SW 1271 (cell line): ENCODE measurements at regions not wholly inside any gene's neighbourhood (a gene's known extent, or its start where the extent isn't known, plus 50 kb on each side); places are given as distances from the start of the nearest gene placed in this dataset.

Source experiments
- DNase-seq, 2 experiments: peaks; one replicate each; lab custom pipeline; 2025; lab: John Stamatoyannopoulos, UW

- DNase-seq = no peak
Measured at GRCh38 chr5:26828294-26828693, 210.1 kb downstream of the CDH9 start.

GRCh38 chr5:26813235-26813634 is 225.2 kb downstream of the CDH9 start:
- DNase-seq = no peak

DNA sequence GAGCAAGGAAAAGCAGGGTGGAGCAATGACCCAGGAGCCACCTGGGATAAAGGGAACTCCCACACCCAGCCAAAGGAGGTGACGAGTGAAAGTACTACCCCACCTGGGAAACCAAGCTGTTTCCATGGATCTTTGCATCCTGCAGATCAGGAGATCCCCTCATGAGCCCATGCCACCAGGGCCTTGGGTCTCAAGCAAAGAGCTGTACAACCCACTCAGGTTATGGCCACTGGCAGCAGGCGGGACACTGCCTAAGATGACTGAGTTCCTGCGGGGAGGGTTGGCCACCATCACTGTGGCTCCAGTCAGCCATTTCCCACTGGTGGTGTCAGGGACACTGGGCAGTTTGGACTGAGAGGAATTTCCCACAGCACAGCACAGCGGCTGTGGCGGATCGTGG is 225.7 kb downstream of the CDH9 start:
- no peak for DNase-seq

GRCh38 chr5:26807231-26808199 is 230.9 kb downstream of the CDH9 start:
- no peak for DNase-seq

- DNase-seq = peak in 1 of 2 experiments; percentile 9
Measured at GRCh38 chr5:26805076-26805475, 233.3 kb downstream of the CDH9 start.

GRCh38 chr5:26802944-26803343 is 235.4 kb downstream of the CDH9 start:
- no peak for DNase-seq

- DNase-seq = no peak
Measured at GRCh38 chr5:26791433-26791832, 247.0 kb downstream of the CDH9 start.

GRCh38 chr5:26791021-26791420 is 247.4 kb downstream of the CDH9 start:
- no peak for DNase-seq

DNA sequence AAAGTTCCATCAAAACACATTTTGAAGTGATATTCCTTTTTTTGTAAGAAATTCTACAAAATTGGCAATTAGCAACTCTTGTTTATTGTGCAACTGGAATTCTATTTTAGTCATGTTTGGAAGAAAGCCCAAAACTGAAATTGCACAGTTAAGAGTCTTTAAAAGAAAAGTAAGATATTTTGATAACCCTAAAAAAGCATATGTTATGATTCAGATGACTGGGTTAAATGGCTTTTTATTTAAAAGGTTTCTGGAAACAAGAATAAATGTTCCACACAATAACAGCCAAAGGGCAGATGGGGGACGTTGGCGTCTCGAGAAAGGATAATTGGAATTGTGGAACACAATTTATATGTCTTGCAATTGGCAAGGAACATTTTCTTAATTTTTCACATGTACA is 275.2 kb downstream of the CDH9 start:
- no peak for DNase-seq

DNA sequence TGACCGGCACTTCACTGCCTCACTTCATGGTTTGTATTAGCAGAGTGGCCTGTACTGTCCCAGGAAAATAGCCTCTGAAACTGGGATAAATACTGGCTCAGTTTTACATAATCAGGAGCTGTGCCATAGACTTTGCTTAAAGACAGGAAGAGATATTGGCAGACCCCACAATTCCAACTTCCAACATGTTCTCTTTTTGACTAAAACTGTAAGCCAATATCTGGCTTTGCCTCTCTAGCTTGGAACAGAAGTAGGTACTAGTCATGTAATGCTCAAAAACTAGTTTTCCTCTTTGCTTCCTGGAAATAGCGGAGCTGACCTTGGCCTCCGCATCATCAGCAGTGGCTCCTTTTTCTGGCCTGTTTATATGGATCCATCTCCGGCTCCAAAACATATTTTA is 276.9 kb downstream of the CDH9 start:
- no peak for DNase-seq

DNA sequence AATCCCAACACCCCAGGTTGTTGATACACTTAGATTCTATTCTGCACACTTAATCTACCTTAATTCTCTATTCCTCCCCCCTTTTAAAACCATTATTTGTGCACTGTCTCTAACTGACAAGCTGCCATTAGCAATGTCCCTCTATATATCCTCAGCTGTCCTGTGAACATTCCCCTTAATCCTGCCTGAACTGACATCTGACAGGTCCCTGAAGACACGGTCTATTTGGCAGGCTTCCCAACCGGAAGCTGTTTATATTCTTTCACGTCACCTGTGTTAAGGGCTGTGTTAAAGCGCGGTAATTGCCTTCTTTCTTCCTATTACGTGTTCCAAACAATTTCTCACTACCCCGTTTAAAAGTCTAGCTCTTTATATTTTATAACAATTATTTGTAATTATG is 277.3 kb downstream of the CDH9 start:
- DNase-seq = no peak

GRCh38 chr5:26757941-26758340 is 280.4 kb downstream of the CDH9 start:
- DNase-seq = no peak

DNA sequence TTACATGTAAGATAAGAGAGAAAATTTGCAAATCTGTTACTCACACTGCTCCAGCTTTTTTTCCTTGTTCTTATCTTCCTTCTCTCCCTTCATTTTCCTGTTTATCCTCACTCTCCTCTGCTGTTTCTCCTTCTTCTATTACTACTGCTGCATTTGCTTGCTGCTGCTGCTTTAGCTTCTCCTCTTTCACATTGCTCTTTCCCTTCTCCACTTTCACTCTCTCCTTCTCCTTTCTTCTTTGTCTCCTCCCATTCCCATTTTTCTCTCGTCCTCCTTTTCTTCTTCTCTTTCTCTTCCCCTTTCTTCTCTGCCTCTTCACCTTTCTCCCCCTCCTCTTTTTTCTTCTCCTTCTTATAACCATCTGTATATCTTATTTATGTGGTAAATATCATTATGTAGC is 288.6 kb downstream of the CDH9 start:
- no peak for DNase-seq

DNA sequence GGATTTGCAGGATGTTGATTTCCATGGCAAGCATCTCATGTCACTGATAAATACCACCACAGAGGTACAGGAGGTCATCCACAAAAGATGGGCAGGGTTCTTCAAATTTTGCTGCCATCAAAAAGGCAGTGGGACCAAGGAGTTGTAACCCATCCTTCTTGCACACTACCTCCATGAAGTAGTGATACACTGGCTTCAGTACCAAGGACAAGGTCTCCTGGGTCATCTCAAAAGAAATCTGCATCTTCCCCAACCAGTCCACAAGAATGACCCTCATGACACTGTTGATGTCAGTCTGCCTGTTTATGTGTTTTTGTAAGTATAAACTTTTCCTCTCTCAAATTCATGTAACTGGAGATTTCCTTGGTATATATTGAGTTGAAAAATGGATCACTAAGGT is 298.2 kb downstream of the CDH9 start:
- DNase-seq = no peak

DNA sequence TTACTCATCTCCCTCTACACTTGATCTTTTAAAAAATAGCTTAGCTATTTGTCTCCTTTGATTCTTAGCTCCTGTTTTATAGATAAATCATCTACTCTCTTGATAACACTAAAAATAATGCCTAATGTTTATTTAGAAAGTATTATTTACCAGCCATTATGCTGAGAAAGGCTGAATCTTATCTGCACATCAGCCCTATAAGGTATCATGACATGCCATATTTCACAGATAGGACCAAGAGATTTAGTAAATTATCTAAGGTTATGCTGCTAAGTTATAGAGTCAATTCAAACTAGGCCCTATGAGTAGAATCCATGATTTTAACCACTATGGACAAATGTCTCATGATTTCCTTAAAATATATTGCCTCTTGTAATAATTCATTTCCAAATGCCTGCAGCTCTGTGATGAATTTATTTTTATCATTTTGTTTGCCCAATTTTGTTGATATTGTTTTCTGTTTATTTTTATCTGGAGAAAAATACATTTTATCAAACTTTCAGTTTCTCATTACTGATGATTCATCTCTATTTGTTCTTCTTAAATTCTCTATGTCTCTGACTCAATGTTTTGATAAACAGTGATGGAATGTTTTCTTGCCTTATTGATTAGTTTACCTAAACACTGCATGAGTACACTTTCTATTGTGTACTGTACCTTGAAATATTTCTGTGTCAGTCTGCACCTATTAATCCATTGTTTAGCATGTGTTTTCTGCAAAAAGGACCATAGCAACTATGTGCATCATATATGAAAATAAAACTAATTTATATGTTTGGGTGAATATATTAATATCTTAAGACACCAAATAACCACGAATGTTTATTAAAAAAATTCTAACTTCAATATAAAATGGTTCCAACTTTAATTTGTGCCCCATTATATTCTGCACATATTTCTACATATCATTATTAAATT is 300.8 kb downstream of the CDH9 start:
- no peak for DNase-seq

DNA sequence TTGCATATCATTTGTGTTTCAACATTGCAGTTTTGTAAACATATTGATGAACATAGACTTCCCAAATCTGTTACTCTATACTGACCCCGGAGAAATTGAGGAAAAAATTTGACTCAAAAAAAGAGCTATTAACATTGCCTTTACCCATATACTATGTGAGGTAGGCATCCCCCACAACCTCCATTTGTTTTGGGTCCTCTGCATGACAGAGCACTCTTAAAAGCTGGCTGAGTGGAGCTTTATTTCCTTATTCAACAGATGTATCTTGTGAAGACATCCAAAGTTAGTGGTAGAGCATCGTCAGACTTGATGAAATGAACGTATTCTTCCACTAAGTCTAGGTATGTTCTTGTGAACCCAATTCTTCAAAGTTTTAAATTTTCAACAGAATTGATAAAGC is 310.5 kb downstream of the CDH9 start:
- no peak for DNase-seq

GRCh38 chr5:26719803-26720202 is 318.6 kb downstream of the CDH9 start:
- DNase-seq = no peak

DNA sequence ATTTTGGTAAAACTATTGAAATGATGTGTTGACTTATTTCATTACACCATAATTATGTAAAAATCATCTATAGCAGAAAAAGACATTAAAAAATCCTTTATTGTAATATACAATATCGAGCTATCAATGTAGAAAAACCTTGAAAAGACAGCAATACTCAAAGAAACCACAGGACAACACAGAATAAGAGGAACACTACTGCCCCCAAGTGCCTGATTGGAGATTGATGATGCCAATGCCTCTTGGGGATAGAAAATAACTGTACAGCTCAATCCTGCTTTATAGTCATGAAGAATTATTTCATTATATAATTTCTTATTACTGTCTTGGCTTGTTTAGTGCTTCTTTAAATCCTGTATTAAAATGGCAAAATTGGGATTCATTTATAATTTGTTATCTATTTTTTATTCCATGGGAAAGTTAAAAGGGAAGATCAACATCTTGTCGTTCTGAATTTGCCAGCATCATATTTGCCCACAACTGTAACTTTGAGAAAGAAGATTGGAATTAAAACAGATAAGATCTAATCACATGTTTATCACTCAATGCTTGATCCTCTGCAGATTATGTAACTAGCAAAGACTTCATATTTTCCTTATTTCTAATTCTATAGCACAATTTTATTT is 337.5 kb downstream of the CDH9 start:
- DNase-seq = peak; percentile 11 to 69

DNA sequence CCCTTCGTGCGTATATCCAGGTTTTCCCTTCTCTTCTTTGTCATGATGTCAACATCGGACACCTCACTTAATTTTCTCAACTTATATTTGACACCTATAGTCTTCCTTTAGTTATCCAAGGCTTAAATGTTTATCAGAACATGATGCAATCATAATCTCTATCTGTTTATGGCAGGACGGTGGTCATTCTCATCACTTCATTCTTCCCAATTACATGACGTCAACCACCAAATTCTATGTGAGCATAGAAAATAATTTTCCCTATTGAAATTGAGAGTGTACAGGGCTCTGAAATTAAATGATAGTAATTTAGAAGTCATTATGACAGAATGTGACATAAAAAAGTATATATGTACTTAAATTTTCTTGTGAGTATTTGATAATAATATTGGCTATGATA is 345.4 kb downstream of the CDH9 start:
- no peak for DNase-seq

- DNase-seq = no peak
Measured at GRCh38 chr5:26691486-26691885, 346.9 kb downstream of the CDH9 start.

- DNase-seq = no peak
Measured at GRCh38 chr5:26690511-26690910, 347.9 kb downstream of the CDH9 start.

DNA sequence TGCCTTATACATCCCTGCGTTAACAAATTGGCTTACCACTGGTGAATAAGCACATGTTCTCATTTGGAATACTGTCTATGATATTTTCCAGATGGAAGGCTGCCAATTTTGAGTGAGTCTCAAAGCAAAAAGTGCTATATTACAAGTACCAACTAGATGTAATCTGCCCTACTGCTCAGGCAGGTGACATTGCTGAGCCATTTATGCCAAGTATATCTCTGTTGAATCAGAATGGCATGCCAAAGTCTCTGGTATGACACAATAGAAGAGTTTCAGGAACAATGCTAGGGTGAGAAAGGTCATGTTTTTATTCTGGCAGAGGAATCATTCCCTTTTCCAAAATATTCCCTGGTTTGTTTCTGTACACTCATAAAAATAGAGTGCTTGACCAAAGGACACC is 356.5 kb downstream of the CDH9 start:
- no peak for DNase-seq
